Sigmoid colon (tissue), 4 donors: ENCODE measurements at regions not wholly inside any gene's neighbourhood (a gene's known extent, or its start where the extent isn't known, plus 50 kb on each side); places are given as distances from the start of the nearest gene placed in this dataset.

Experiments used
- CTCF ChIP-seq, 4 experiments: fragments of 450-650 bp in 3 of 4; fragments of 200-600 bp in 1 of 4; IDR thresholded peaks; one replicate each; pipeline ENCODE4 v1.5.1; 2016 to 2019; ENCODE audit warnings: antibody characterized with exemption in 4 of 4, mild to moderate bottlenecking in 3 of 4, moderate library complexity in 2 of 4
- EP300 ChIP-seq, 4 donors: sonication (generic); formaldehyde crosslinking; IDR thresholded peaks; one replicate each; pipeline ENCODE4 v1.6.1; 2017; ENCODE audit warnings: antibody characterized with exemption in 4 of 4
- POLR2A ChIP-seq, 2 donors: fragments of 450-650 bp; IDR thresholded peaks; one replicate each; pipeline ENCODE4 v1.6.1; 2016; ENCODE audit warnings: antibody characterized with exemption in 2 of 2, mild to moderate bottlenecking in 2 of 2, moderate library complexity in 2 of 2
- POLR2AphosphoS5 ChIP-seq, 4 donors: sonication (generic); formaldehyde crosslinking; IDR thresholded peaks; one replicate each; pipeline ENCODE4 v1.6.1; 2017; ENCODE audit warnings: antibody characterized with exemption in 4 of 4

GRCh38 chr3:82671466-82671865 lies 910.0 kb upstream of the GBE1 start:
- TF ChIP-seq CTCF (IDR thresholded peaks at IDR 0.05), result no peak
- no peak for TF ChIP-seq POLR2AphosphoS5 (IDR thresholded peaks at IDR 0.05)
- TF ChIP-seq POLR2A (IDR thresholded peaks at IDR 0.05), result no peak
- TF ChIP-seq EP300 (IDR thresholded peaks at IDR 0.05), result no peak
